ENCODE measurements at regions not wholly inside any gene's neighbourhood (a gene's known extent, or its start where the extent isn't known, plus 50 kb on each side); places are given as distances from the start of the nearest gene placed in this dataset.

DNA sequence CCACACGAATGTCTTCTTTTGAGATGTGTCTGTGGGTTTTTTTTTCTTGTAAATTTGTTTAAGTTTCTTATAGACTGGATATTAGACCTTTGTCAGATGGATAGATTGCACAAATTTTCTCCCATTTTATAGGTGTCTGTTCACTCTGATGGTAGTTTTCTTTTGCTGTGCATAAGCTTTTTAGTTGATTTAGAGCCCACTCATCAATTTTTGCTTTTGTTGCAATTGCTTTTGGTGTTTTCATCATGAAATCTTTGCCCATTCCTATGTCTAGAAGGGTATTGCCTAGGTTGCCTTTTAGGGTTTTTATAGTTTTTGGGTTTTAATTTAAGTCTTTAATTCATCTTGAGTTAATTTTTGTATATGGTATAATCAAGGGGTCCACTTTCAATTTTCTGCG is 57.7 kb downstream of the NKX2-2 start:
- H3K27me3 Mint-ChIP-seq (ENCODE audit: low read depth) = peaks cover 54% of the 10 kb centered on the region
- no peak for TF ChIP-seq CTCF (IDR thresholded peaks at IDR 0.05)
- H3K4me1 Mint-ChIP-seq (ENCODE audit: low read depth) = no peaks in the 10 kb centered on the region
- H3K4me3 Mint-ChIP-seq (ENCODE audit: unreplicated experiment) = no peak overlapping the region
- no peaks in the 10 kb centered on the region for H3K9me3 Mint-ChIP-seq (ENCODE audit: low read depth)
- no peak for DNase-seq (ENCODE audit: low spot score)
- H3K27ac Mint-ChIP-seq (ENCODE audit: unreplicated experiment) = no peak overlapping the region
- peaks cover 1% of the 10 kb centered on the region for H3K36me3 Mint-ChIP-seq (ENCODE audit: low read depth)

GRCh38 chr20:21453690-21454089 is 56.4 kb upstream of the NKX2-4 start:
- no peaks in the 10 kb centered on the region for H3K4me1 Mint-ChIP-seq (ENCODE audit: low read depth)
- peaks cover 41% of the 10 kb centered on the region for H3K27me3 Mint-ChIP-seq (ENCODE audit: low read depth)
- no peak overlapping the region for H3K27ac Mint-ChIP-seq (ENCODE audit: unreplicated experiment)
- H3K36me3 Mint-ChIP-seq (ENCODE audit: low read depth) = peaks cover 1% of the 10 kb centered on the region
- no peak overlapping the region for H3K4me3 Mint-ChIP-seq (ENCODE audit: unreplicated experiment)
- TF ChIP-seq CTCF (IDR thresholded peaks at IDR 0.05) = no peak
- H3K9me3 Mint-ChIP-seq (ENCODE audit: low read depth) = no peaks in the 10 kb centered on the region
- no peak for DNase-seq (ENCODE audit: low spot score)

DNA sequence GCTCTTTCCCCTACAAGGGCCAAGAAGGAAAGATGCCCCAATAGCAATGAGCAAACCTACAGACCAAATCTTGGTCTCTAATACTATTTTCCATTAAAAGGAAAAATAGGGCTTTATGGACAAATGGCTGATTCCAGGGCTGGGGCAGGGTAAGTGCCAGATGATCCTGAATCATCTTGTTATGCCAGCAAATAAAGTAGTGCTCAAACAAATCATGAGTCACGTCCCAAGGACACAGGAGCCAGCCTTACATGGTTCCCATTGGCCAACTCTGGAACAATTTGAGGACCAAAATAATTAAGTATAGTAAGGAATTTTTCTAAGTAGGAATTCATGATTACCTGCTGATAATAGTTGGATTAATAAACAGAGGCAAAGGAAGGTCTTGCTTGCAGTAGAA is 53.2 kb upstream of the NKX2-4 start:
- H3K9me3 Mint-ChIP-seq (ENCODE audit: low read depth) = no peaks in the 10 kb centered on the region
- peaks cover 19% of the 10 kb centered on the region for H3K27me3 Mint-ChIP-seq (ENCODE audit: low read depth)
- H3K27ac Mint-ChIP-seq (ENCODE audit: unreplicated experiment) = no peak overlapping the region
- no peak for TF ChIP-seq CTCF (IDR thresholded peaks at IDR 0.05)
- H3K36me3 Mint-ChIP-seq (ENCODE audit: low read depth) = no peaks in the 10 kb centered on the region
- DNase-seq (ENCODE audit: low spot score) = no peak
- no peaks in the 10 kb centered on the region for H3K4me1 Mint-ChIP-seq (ENCODE audit: low read depth)
- no peak overlapping the region for H3K4me3 Mint-ChIP-seq (ENCODE audit: unreplicated experiment)
